Gastroesophageal sphincter (tissue), 4 donors: ENCODE measurements at regions not wholly inside any gene's neighbourhood (a gene's known extent, or its start where the extent isn't known, plus 50 kb on each side); places are given as distances from the start of the nearest gene placed in this dataset.
"Not testable (repeated sequence)": the region's sequence is repeated elsewhere in the genome, so short reads cannot be mapped to it uniquely, and the experiment has no call there.

Source experiments
- ATAC-seq: fragments of 150-250 bp; one replicate; pipeline ENCODE4 v1.9.1; 2016; ENCODE audit warnings: mild to moderate bottlenecking, moderate library complexity
- H3K27ac ChIP-seq, 4 donors: fragments of 200-600 bp; sonication (generic) in 3 of 4; 1 replicate in 3 of 4; 2 replicates in 1 of 4; pipeline ENCODE4 v1.5.1; 2016 to 2019
- H3K27me3 ChIP-seq: fragments of 200-600 bp; sonication (generic); one replicate; pipeline ENCODE4 v1.5.1; 2019
- H3K36me3 ChIP-seq, 2 donors: fragments of 200-600 bp; sonication (generic); one replicate each; pipeline ENCODE4 v1.5.1; 2019; ENCODE audit warnings: control low read depth in 1 of 2
- H3K4me1 ChIP-seq, 3 donors: fragments of 200-600 bp; sonication (generic); 1 replicate in 2 of 3; 2 replicates in 1 of 3; pipeline ENCODE4 v1.5.1; 2016 to 2019; ENCODE audit warnings: control low read depth in 2 of 3
- H3K4me3 ChIP-seq, 2 donors: fragments of 200-600 bp; sonication (generic); one replicate each; pipeline ENCODE4 v1.5.1; 2019; ENCODE audit warnings: mild to moderate bottlenecking in 1 of 2, moderate library complexity in 1 of 2
- H3K9me3 ChIP-seq, 3 donors: fragments of 200-600 bp; sonication (generic); one replicate each; pipeline ENCODE4 v1.5.1; 2017 to 2019; ENCODE audit warnings: control low read depth in 2 of 3
- WGBS, 2 donors: methylation state at CpG; one replicate each; pipeline ENCODE4 v1.1.5; 2018; ENCODE audit warnings: low coverage in 1 of 2; 5-methylcytosine and 5-hydroxymethylcytosine counted together
- TF ChIP-seq, protein P1 (sequence below), 4 experiments: fragments of 200-600 bp in 2 of 4; fragments of 450-650 bp in 2 of 4; sonication (generic) in 1 of 4; IDR thresholded peaks; one replicate each; pipeline ENCODE4 v1.5.1; 2017 to 2019; ENCODE audit warnings: antibody characterized with exemption in 4 of 4, mild to moderate bottlenecking in 2 of 4, moderate library complexity in 2 of 4

DNA sequence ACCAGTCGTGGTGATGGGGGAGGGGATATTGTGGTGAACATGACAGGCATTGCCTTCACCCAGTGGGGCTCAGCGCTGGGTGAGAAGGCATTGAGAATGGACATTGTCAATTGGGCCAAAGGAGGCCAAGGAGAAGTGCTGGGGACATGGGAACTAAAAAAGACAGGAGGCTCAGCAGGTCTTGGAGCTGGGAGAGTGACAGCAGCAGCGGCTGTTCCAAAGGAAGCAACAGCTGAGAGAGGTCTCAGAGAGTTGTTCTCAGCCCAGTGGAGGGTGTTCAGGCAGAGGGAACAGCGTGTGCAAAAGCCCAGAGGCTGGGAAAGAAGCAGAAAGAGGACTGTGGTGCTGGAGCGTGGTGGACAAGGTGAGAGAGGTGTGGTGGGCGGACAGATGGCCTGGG, 56.6 kb upstream of the ASNS start:
- H3K4me3 ChIP-seq, H3K36me3 ChIP-seq, ATAC-seq, H3K9me3 ChIP-seq, H3K27ac ChIP-seq: not testable (repeated sequence)
- Histone ChIP-seq H3K27me3 (peaks cover 21% of the 10 kb centered on the region), H3K4me1 (peaks cover 0 to 11% (median 0%) of the 10 kb centered on the region in 3 donors)
- WGBS, 2 donors, result 78 to 83% methylated on average over 4 to 5 of the region's 6 CpGs

DNA sequence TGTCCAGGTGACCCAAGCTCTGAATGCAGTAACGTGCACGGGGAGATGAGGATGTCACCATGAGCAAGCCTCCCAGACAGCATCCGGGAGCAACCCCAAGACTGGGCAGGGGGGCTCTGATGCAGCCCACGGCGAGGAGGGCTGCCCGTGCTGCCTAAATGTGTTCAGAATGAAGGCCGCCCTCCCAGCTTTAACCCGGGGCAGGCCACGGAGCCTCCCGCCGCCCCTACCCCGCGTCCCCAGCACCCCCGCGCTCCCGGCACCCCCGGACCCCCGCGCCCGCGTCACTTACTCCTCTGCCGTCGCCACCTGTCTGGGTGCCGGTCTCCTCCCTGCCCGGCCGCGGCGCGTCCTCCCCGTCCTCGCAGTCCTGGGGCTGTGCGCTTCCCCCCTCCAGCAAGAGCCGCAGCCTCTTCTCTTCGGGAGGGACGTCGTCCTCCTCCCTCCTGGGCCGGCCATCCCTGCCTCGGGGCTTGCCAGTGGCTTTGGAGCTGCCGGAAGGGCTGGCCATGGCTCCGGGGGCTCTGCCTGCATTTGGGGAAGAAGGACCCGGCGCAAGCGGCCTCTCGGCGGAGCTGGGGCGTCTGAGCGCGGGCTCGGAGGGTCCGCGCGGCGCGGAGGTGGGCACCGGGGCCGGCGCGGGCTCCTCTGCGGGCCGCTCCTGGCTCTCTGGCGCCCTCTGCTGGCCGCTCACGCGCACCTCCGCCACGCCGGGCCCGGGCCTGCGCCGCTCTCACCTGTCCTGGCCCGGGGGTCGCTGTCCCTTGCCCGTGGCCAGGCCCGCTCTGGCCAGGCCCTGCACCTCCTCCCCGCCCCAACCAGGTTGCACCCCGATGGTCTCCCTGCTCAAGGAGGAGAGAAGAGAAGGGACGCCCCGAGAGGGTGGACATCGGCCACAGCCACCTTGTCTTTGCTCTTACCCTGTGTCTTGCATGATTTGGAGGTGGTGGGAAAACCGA, 55.9 kb upstream of the ASNS start:
- Histone ChIP-seq H3K4me1 (peaks cover 0 to 11% (median 0%) of the 10 kb centered on the region in 3 donors), H3K27me3 (peaks cover 21% of the 10 kb centered on the region), H3K4me3 (peak overlapping the region; percentile 35 to 55)
- TF ChIP-seq, protein P1, sequence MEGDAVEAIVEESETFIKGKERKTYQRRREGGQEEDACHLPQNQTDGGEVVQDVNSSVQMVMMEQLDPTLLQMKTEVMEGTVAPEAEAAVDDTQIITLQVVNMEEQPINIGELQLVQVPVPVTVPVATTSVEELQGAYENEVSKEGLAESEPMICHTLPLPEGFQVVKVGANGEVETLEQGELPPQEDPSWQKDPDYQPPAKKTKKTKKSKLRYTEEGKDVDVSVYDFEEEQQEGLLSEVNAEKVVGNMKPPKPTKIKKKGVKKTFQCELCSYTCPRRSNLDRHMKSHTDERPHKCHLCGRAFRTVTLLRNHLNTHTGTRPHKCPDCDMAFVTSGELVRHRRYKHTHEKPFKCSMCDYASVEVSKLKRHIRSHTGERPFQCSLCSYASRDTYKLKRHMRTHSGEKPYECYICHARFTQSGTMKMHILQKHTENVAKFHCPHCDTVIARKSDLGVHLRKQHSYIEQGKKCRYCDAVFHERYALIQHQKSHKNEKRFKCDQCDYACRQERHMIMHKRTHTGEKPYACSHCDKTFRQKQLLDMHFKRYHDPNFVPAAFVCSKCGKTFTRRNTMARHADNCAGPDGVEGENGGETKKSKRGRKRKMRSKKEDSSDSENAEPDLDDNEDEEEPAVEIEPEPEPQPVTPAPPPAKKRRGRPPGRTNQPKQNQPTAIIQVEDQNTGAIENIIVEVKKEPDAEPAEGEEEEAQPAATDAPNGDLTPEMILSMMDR (IDR thresholded peaks at IDR 0.05), result peak in 3 of 4 experiments; percentile 63 to 93 (median 78)
- ATAC-seq, H3K27ac ChIP-seq, H3K36me3 ChIP-seq, H3K9me3 ChIP-seq: not testable (repeated sequence)
- WGBS, 2 donors, result no CpG with 5 or more reads among the region's 80 CpGs
